T-helper 2 cell treated with Interferon-gamma antibody and Interleukin-4, amounts not matched to agents 5 μg/mL and 100 μg/mL, for 36 hours (primary cell): ENCODE measurements at regions not wholly inside any gene's neighbourhood (a gene's known extent, or its start where the extent isn't known, plus 50 kb on each side); places are given as distances from the start of the nearest gene placed in this dataset.
"Not testable (repeated sequence)": the region's sequence is repeated elsewhere in the genome, so short reads cannot be mapped to it uniquely, and the experiment has no call there.

Experiments used
- DNase-seq: peaks from one replicate; pipeline ENCODE4 v3.0.0; 2021; ENCODE audit warnings: low spot score
- H3K27ac Mint-ChIP-seq: one replicate; pipeline ENCODE4 v1.8.0; 2021; ENCODE audit warnings: mild to moderate bottlenecking, mixed read lengths
- H3K27me3 Mint-ChIP-seq: one replicate; pipeline ENCODE4 v1.8.0; 2021; ENCODE audit warnings: low read depth, mixed read lengths
- H3K36me3 Mint-ChIP-seq: one replicate; pipeline ENCODE4 v1.8.0; 2021; ENCODE audit warnings: low read depth, mixed read lengths
- H3K4me1 Mint-ChIP-seq: one replicate; pipeline ENCODE4 v1.8.0; 2021; ENCODE audit warnings: low read depth, mixed read lengths
- H3K4me3 Mint-ChIP-seq: one replicate; pipeline ENCODE4 v1.8.0; 2022; ENCODE audit warnings: mild to moderate bottlenecking, moderate library complexity, mixed read lengths
- H3K9me3 Mint-ChIP-seq: one replicate; pipeline ENCODE4 v1.8.0; 2021; ENCODE audit warnings: mixed read lengths

GRCh38 chrX:40377684-40378083 lies 203.1 kb upstream of the ATP6AP2 start:
- Mint-ChIP-seq H3K9me3 (no peaks in the 10 kb centered on the region), H3K27ac (no peak overlapping the region), H3K4me1 (no peaks in the 10 kb centered on the region), H3K27me3 (peaks cover 2% of the 10 kb centered on the region), H3K36me3 (no peaks in the 10 kb centered on the region), H3K4me3 (no peak overlapping the region)
- no peak for DNase-seq

- H3K9me3 Mint-ChIP-seq = no peaks in the 10 kb centered on the region
- H3K36me3 Mint-ChIP-seq = no peaks in the 10 kb centered on the region
- no peak for DNase-seq
- no peaks in the 10 kb centered on the region for H3K4me1 Mint-ChIP-seq
- H3K27ac Mint-ChIP-seq = no peak overlapping the region
- H3K27me3 Mint-ChIP-seq = peaks cover 2% of the 10 kb centered on the region
- no peak overlapping the region for H3K4me3 Mint-ChIP-seq
Measured at GRCh38 chrX:40374486-40374885, 206.3 kb upstream of the ATP6AP2 start.

GRCh38 chrX:40373641-40374040 lies 207.1 kb upstream of the ATP6AP2 start:
- H3K9me3 Mint-ChIP-seq = no peaks in the 10 kb centered on the region
- H3K27ac Mint-ChIP-seq = no peak overlapping the region
- DNase-seq = no peak
- H3K27me3 Mint-ChIP-seq = peaks cover under 1% of the 10 kb centered on the region
- no peaks in the 10 kb centered on the region for H3K36me3 Mint-ChIP-seq
- no peak overlapping the region for H3K4me3 Mint-ChIP-seq
- no peaks in the 10 kb centered on the region for H3K4me1 Mint-ChIP-seq

GRCh38 chrX:40373025-40373424 lies 207.7 kb upstream of the ATP6AP2 start:
- no peaks in the 10 kb centered on the region for H3K9me3 Mint-ChIP-seq
- H3K27ac Mint-ChIP-seq = no peak overlapping the region
- H3K36me3 Mint-ChIP-seq = no peaks in the 10 kb centered on the region
- H3K27me3 Mint-ChIP-seq = no peaks in the 10 kb centered on the region
- no peak overlapping the region for H3K4me3 Mint-ChIP-seq
- no peak for DNase-seq
- no peaks in the 10 kb centered on the region for H3K4me1 Mint-ChIP-seq

GRCh38 chrX:40371376-40371775 lies 209.4 kb upstream of the ATP6AP2 start:
- Mint-ChIP-seq H3K36me3 (no peaks in the 10 kb centered on the region), H3K4me3 (no peak overlapping the region), H3K4me1 (no peaks in the 10 kb centered on the region), H3K27ac (no peak overlapping the region), H3K27me3 (no peaks in the 10 kb centered on the region), H3K9me3 (no peaks in the 10 kb centered on the region)
- no peak for DNase-seq

GRCh38 chrX:40368611-40369061 lies 212.1 kb upstream of the ATP6AP2 start:
- no peak overlapping the region for H3K4me3 Mint-ChIP-seq
- no peak overlapping the region for H3K27ac Mint-ChIP-seq
- no peaks in the 10 kb centered on the region for H3K4me1 Mint-ChIP-seq
- DNase-seq = no peak
- H3K27me3 Mint-ChIP-seq = no peaks in the 10 kb centered on the region
- no peaks in the 10 kb centered on the region for H3K36me3 Mint-ChIP-seq
- peaks cover 8% of the 10 kb centered on the region for H3K9me3 Mint-ChIP-seq

- Mint-ChIP-seq H3K27me3 (no peaks in the 10 kb centered on the region), H3K36me3 (no peaks in the 10 kb centered on the region), H3K9me3 (peaks cover 8% of the 10 kb centered on the region), H3K4me1 (no peaks in the 10 kb centered on the region), H3K4me3 (no peak overlapping the region), H3K27ac (no peak overlapping the region)
- DNase-seq = no peak
Measured at GRCh38 chrX:40366661-40367060, 214.1 kb upstream of the ATP6AP2 start.

GRCh38 chrX:40362291-40362690 lies 218.5 kb upstream of the ATP6AP2 start:
- not testable (repeated sequence) for H3K4me1 Mint-ChIP-seq, H3K36me3 Mint-ChIP-seq, DNase-seq, H3K4me3 Mint-ChIP-seq, H3K9me3 Mint-ChIP-seq, H3K27ac Mint-ChIP-seq, H3K27me3 Mint-ChIP-seq

- H3K36me3 Mint-ChIP-seq = no peaks in the 10 kb centered on the region
- no peak overlapping the region for H3K4me3 Mint-ChIP-seq
- peaks cover 8% of the 10 kb centered on the region for H3K9me3 Mint-ChIP-seq
- peaks cover 2% of the 10 kb centered on the region for H3K4me1 Mint-ChIP-seq
- no peak for DNase-seq
- H3K27ac Mint-ChIP-seq = no peak overlapping the region
- no peaks in the 10 kb centered on the region for H3K27me3 Mint-ChIP-seq
Measured at GRCh38 chrX:40360557-40360956, 220.2 kb upstream of the ATP6AP2 start.

GRCh38 chrX:40359593-40359992 lies 221.2 kb upstream of the ATP6AP2 start:
- no peak overlapping the region for H3K27ac Mint-ChIP-seq
- H3K36me3 Mint-ChIP-seq = no peaks in the 10 kb centered on the region
- H3K4me3 Mint-ChIP-seq = no peak overlapping the region
- H3K27me3 Mint-ChIP-seq = no peaks in the 10 kb centered on the region
- peaks cover 2% of the 10 kb centered on the region for H3K4me1 Mint-ChIP-seq
- no peak for DNase-seq
- no peaks in the 10 kb centered on the region for H3K9me3 Mint-ChIP-seq

- no peak overlapping the region for H3K27ac Mint-ChIP-seq
- peaks cover 2% of the 10 kb centered on the region for H3K4me1 Mint-ChIP-seq
- no peak for DNase-seq
- no peaks in the 10 kb centered on the region for H3K27me3 Mint-ChIP-seq
- H3K4me3 Mint-ChIP-seq = no peak overlapping the region
- H3K9me3 Mint-ChIP-seq = no peaks in the 10 kb centered on the region
- no peaks in the 10 kb centered on the region for H3K36me3 Mint-ChIP-seq
Measured at GRCh38 chrX:40358994-40359393, 221.8 kb upstream of the ATP6AP2 start.

- Mint-ChIP-seq H3K4me1 (no peaks in the 10 kb centered on the region), H3K4me3 (no peak overlapping the region), H3K36me3 (no peaks in the 10 kb centered on the region), H3K27ac (no peak overlapping the region), H3K27me3 (peaks cover 3% of the 10 kb centered on the region), H3K9me3 (peaks cover 5% of the 10 kb centered on the region)
- DNase-seq = no peak
Measured at GRCh38 chrX:40349251-40349650, 231.5 kb upstream of the ATP6AP2 start.

GRCh38 chrX:40346379-40346778 lies 234.4 kb upstream of the ATP6AP2 start:
- Mint-ChIP-seq H3K27me3 (peaks cover 3% of the 10 kb centered on the region), H3K4me1 (no peaks in the 10 kb centered on the region), H3K36me3 (no peaks in the 10 kb centered on the region), H3K9me3 (peaks cover 5% of the 10 kb centered on the region), H3K27ac (no peak overlapping the region), H3K4me3 (no peak overlapping the region)
- DNase-seq = no peak

- H3K4me3 Mint-ChIP-seq = no peak overlapping the region
- H3K9me3 Mint-ChIP-seq = peaks cover 5% of the 10 kb centered on the region
- H3K4me1 Mint-ChIP-seq = no peaks in the 10 kb centered on the region
- no peak overlapping the region for H3K27ac Mint-ChIP-seq
- no peak for DNase-seq
- H3K27me3 Mint-ChIP-seq = peaks cover 3% of the 10 kb centered on the region
- H3K36me3 Mint-ChIP-seq = no peaks in the 10 kb centered on the region
Measured at GRCh38 chrX:40343319-40343718, 237.5 kb upstream of the ATP6AP2 start.

GRCh38 chrX:40340116-40340515 lies 240.7 kb upstream of the ATP6AP2 start:
- Mint-ChIP-seq H3K27ac (no peak overlapping the region), H3K4me1 (no peaks in the 10 kb centered on the region), H3K4me3 (no peak overlapping the region), H3K36me3 (no peaks in the 10 kb centered on the region), H3K27me3 (no peaks in the 10 kb centered on the region), H3K9me3 (no peaks in the 10 kb centered on the region)
- DNase-seq = no peak
